ENCODE measurements at regions not wholly inside any gene's neighbourhood (a gene's known extent, or its start where the extent isn't known, plus 50 kb on each side); places are given as distances from the start of the nearest gene placed in this dataset.

DNA sequence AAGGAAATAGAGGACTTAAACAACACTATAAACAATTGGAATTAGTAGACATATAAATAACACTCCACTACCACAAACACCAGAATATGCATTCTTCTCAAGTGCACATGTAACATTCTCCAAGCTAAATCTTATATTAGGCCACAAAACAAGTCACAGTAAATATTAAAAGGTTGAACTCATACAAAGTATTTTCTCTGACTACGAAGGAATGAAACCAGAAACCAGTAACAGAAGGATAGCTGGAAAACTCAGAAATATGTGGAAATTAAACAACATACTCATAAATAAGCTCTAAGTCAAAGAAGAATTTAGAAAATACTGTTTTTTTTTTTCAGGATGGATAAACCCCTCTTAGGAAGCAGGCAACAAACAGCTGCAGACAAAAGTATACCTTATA is 77.4 kb upstream of the IGFBP3 start (continued):
- TF ChIP-seq ZNF274 (IDR thresholded peaks at IDR 0.05; ENCODE audit: low read depth, low read length), result no peak
- no peak for TF ChIP-seq SP1 (IDR thresholded peaks at IDR 0.05; ENCODE audit: low read depth)
- TF ChIP-seq CEBPB (IDR thresholded peaks at IDR 0.05; ENCODE audit: low read depth), result no peak
- TF ChIP-seq EGR1 (IDR thresholded peaks at IDR 0.05; ENCODE audit: low read depth), result no peak
- TF ChIP-seq YY1 (IDR thresholded peaks at IDR 0.05; ENCODE audit: extremely low read depth, insufficient replicate concordance, low read depth, low read length), result no peak
- TF ChIP-seq POLR2A (IDR thresholded peaks at IDR 0.05; ENCODE audit: borderline replicate concordance, extremely low read depth, insufficient read depth, insufficient read length), result no peak
- no peak for TF ChIP-seq RAD21 (IDR thresholded peaks at IDR 0.05; ENCODE audit: low read depth)

GRCh38 chr7:45993621-45994020 is 72.5 kb upstream of the IGFBP3 start:
- ChIA-PET RAD21 (ENCODE audit: low non-redundant PET in 1 of 2, low total read pairs in 2 of 2, uncharacterized antibody in 2 of 2, unreplicated experiment in 2 of 2) (no interaction called here), POLR2A (no interaction called here), CTCF (interaction anchor here (1.0 to 1.1 kb wide), 2 partner anchors 8 to 10 kb away, joined by 3 read pairs; no protein-coding TSS in a partner anchor)
- TF ChIP-seq TCF7L2 (IDR thresholded peaks at IDR 0.05; ENCODE audit: borderline replicate concordance, extremely low read depth, insufficient read depth, insufficient read length) (no peak), ELF1 (IDR thresholded peaks at IDR 0.05; ENCODE audit: borderline replicate concordance, low read depth) (no peak), CBX3 (IDR thresholded peaks at IDR 0.05; ENCODE audit: low read depth) (no peak), FOSL1 (IDR thresholded peaks at IDR 0.05; ENCODE audit: low read depth) (no peak), SRF (IDR thresholded peaks at IDR 0.05; ENCODE audit: low read depth) (no peak), EZH2phosphoT487 (IDR thresholded peaks at IDR 0.05; ENCODE audit: borderline replicate concordance) (no peak), SIN3A (IDR thresholded peaks at IDR 0.05; ENCODE audit: low read depth) (no peak), ZFX (IDR thresholded peaks at IDR 0.05) (no peak), ZNF274 (IDR thresholded peaks at IDR 0.05; ENCODE audit: low read depth, low read length) (no peak), RAD21 (IDR thresholded peaks at IDR 0.05; ENCODE audit: low read depth) (no peak), EGR1 (IDR thresholded peaks at IDR 0.05; ENCODE audit: low read depth) (no peak), YY1 (IDR thresholded peaks at IDR 0.05; ENCODE audit: extremely low read depth, insufficient replicate concordance, low read depth, low read length) (no peak), JUND (IDR thresholded peaks at IDR 0.05) (no peak), EZH2 (IDR thresholded peaks at IDR 0.05) (no peak), MAX (IDR thresholded peaks at IDR 0.05) (no peak)
- TF ChIP-seq, protein P1, sequence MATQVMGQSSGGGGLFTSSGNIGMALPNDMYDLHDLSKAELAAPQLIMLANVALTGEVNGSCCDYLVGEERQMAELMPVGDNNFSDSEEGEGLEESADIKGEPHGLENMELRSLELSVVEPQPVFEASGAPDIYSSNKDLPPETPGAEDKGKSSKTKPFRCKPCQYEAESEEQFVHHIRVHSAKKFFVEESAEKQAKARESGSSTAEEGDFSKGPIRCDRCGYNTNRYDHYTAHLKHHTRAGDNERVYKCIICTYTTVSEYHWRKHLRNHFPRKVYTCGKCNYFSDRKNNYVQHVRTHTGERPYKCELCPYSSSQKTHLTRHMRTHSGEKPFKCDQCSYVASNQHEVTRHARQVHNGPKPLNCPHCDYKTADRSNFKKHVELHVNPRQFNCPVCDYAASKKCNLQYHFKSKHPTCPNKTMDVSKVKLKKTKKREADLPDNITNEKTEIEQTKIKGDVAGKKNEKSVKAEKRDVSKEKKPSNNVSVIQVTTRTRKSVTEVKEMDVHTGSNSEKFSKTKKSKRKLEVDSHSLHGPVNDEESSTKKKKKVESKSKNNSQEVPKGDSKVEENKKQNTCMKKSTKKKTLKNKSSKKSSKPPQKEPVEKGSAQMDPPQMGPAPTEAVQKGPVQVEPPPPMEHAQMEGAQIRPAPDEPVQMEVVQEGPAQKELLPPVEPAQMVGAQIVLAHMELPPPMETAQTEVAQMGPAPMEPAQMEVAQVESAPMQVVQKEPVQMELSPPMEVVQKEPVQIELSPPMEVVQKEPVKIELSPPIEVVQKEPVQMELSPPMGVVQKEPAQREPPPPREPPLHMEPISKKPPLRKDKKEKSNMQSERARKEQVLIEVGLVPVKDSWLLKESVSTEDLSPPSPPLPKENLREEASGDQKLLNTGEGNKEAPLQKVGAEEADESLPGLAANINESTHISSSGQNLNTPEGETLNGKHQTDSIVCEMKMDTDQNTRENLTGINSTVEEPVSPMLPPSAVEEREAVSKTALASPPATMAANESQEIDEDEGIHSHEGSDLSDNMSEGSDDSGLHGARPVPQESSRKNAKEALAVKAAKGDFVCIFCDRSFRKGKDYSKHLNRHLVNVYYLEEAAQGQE (IDR thresholded peaks at IDR 0.05; ENCODE audit: low read depth), result no peak
- TF ChIP-seq, protein P2, sequence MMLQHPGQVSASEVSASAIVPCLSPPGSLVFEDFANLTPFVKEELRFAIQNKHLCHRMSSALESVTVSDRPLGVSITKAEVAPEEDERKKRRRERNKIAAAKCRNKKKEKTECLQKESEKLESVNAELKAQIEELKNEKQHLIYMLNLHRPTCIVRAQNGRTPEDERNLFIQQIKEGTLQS (IDR thresholded peaks at IDR 0.05), result no peak
- TF ChIP-seq, protein P3, sequence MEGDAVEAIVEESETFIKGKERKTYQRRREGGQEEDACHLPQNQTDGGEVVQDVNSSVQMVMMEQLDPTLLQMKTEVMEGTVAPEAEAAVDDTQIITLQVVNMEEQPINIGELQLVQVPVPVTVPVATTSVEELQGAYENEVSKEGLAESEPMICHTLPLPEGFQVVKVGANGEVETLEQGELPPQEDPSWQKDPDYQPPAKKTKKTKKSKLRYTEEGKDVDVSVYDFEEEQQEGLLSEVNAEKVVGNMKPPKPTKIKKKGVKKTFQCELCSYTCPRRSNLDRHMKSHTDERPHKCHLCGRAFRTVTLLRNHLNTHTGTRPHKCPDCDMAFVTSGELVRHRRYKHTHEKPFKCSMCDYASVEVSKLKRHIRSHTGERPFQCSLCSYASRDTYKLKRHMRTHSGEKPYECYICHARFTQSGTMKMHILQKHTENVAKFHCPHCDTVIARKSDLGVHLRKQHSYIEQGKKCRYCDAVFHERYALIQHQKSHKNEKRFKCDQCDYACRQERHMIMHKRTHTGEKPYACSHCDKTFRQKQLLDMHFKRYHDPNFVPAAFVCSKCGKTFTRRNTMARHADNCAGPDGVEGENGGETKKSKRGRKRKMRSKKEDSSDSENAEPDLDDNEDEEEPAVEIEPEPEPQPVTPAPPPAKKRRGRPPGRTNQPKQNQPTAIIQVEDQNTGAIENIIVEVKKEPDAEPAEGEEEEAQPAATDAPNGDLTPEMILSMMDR (IDR thresholded peaks at IDR 0.05 in 2 of 3, conservative IDR thresholded peaks at IDR 0.05 in 1 of 3; ENCODE audit: borderline replicate concordance in 1 of 3, insufficient read depth in 1 of 3, low read depth in 2 of 3, low read length in 2 of 3), result no peak
- intact Hi-C loops (cut with micrococcal nuclease), result no loop called here
- no peak for ATAC-seq
- H3K4me3 ChIP-seq (replicated peaks in 1 of 2; ENCODE audit: low read depth in 1 of 2, low read length in 2 of 2), result no peak overlapping the region
- BruUV-seq (replicated peaks), result no TSS peak
- H4K20me1 ChIP-seq (ENCODE audit: insufficient read depth), result no peaks in the 10 kb centered on the region
- H2AFZ ChIP-seq (ENCODE audit: low read depth, low read length, poor library complexity, severe bottlenecking), result no peak overlapping the region
- no peak overlapping the region for H3K9ac ChIP-seq (ENCODE audit: low read length)
- no peak overlapping the region for H3K27ac ChIP-seq (ENCODE audit: low read depth, low read length)
- H3K27me3 ChIP-seq (ENCODE audit: insufficient read depth, low read length), result no peaks in the 10 kb centered on the region
- no peaks in the 10 kb centered on the region for H3K79me2 ChIP-seq (ENCODE audit: insufficient read depth, low read length)
- peaks cover 0 to 3% of the 10 kb centered on the region in 2 experiments; a peak in 1 of 4 replicates for H3K9me3 ChIP-seq (ENCODE audit: control insufficient read depth in 1 of 2, insufficient read depth in 1 of 2, low read depth in 1 of 2, low read length in 2 of 2)
- H3K9me2 ChIP-seq (ENCODE audit: insufficient read depth), result no peaks in the 10 kb centered on the region
- DNase-seq (ENCODE audit: low read depth, low spot score), result no peak
- peaks cover 0 to 3% of the 10 kb centered on the region in 2 experiments; a peak in 1 of 4 replicates for H3K4me1 ChIP-seq (ENCODE audit: control insufficient read depth in 1 of 2, insufficient read depth in 2 of 2, low read length in 2 of 2)
- H3K4me2 ChIP-seq (ENCODE audit: low read length), result no peak overlapping the region
- H3K36me3 ChIP-seq (ENCODE audit: control insufficient read depth in 1 of 2, insufficient read depth in 2 of 2, low read length in 2 of 2), result no peaks in the 10 kb centered on the region
